Fibroblast of the aortic adventitia (primary cell): ENCODE measurements at regions not wholly inside any gene's neighbourhood (a gene's known extent, or its start where the extent isn't known, plus 50 kb on each side); places are given as distances from the start of the nearest gene placed in this dataset.
A peak's percentile ranks its signal among the peaks of the same experiment; 100 is the strongest.

ENCODE experiments used
- DNase-seq: peaks from one replicate; pipeline ENCODE4 v3.0.0-alpha.2; 2010; ENCODE audit warnings: low read depth
- H3K4me3 ChIP-seq: 2 replicates; pipeline ENCODE4 v1.5.1; 2011; ENCODE audit warnings: low read depth, mild to moderate bottlenecking, control low read depth, low read length, moderate library complexity
- CTCF ChIP-seq: IDR thresholded peaks from 2 replicates; pipeline ENCODE4 v1.5.1; 2011; ENCODE audit warnings: mild to moderate bottlenecking, low read length, control low read depth, inconsistent platforms; ENCODE audit not compliant: insufficient read depth

DNA sequence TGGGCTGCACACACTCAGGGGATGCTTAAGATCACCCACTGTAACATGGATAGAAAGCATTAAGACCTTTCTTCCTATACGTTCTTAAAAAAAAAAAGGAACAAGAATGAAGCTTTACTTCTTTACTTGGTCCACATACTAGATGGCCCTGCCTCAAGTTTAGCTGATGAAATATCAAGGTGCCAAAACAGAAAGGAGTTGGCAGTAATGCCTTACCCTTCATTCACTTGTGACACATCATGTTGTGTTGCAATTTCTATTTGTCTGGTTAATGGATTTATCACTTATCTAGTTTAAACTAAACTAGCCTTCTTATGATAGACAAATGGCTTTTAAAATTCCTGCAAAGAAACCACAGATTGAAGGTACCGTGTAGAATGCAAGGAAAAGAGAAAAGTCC, 720.3 kb downstream of the CCSER2 start:
- no peak for TF ChIP-seq CTCF
- no peak for DNase-seq
- H3K4me3 ChIP-seq = no peak overlapping the region

GRCh38 chr10:85060944-85061343, 732.6 kb downstream of the CCSER2 start:
- no peak for TF ChIP-seq CTCF
- H3K4me3 ChIP-seq = no peak overlapping the region
- no peak for DNase-seq

- DNase-seq = no peak
- no peak for TF ChIP-seq CTCF
- H3K4me3 ChIP-seq = no peak overlapping the region
These were observed 733.0 kb downstream of the CCSER2 start for GRCh38 chr10:85061401-85061800.

DNA sequence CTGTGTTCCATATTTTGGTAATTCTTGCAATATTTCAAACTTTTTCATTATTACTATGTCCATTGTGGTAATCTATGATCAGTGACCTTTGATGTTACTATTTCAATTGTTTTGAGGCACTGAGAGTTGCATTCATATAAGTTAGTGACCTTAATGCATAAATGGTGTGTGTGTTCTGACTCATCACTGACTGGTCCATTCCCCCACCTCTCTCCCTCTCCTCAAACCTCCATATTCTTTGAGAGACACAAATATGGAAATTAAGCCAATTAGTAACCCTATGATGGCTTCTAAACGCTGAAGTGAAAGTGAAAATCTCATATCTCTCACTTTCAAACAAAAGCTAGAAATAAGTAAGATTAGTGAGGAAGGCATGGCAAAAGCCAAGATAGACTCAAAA, 739.6 kb downstream of the CCSER2 start:
- no peak for DNase-seq
- no peak for TF ChIP-seq CTCF
- H3K4me3 ChIP-seq = no peak overlapping the region

DNA sequence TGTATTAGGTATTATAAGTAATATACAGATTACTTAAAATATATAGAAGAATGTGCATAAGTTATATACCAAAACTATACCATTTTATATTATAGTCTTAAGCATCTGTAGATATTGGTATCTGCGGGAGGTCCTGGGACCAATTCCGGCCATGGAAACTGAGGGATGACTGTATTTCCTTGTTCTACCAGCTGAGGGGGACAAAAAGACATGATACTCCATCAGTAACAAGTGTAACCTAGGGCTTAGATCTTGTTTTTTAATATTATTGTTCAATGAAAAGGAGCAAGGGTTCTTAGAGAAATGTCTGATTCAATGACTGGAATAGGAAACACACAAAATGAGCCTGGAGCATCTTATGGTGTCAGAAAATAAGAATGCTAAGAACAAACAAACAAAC, 752.5 kb downstream of the CCSER2 start:
- TF ChIP-seq CTCF = no peak

GRCh38 chr10:85098835-85099521, 770.6 kb downstream of the CCSER2 start:
- TF ChIP-seq CTCF = no peak
- no peak overlapping the region for H3K4me3 ChIP-seq
- DNase-seq = peak; percentile 0

More for the DNA sequence above, 752.5 kb downstream of the CCSER2 start:
- no peak for DNase-seq
- no peak overlapping the region for H3K4me3 ChIP-seq

DNA sequence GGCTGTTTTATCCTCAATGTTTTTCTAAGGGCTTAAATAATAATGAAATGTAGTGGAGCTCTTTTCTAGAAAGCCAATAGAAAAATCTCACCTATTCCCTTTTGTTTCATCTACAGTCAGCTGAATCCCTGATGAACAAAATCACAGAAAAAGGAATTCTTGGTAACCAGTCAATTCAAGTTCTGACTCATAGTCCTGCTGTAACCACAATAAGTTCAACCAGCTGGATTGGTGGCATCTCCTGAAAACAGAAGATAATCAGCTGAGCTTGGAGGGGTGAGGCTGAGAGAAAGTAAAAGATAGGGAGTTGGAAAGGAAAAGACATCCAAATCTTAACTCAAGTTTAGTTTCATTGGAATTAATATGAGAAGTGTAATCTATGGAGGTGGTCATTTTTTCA, 772.1 kb downstream of the CCSER2 start:
- no peak for TF ChIP-seq CTCF
- DNase-seq = no peak
- H3K4me3 ChIP-seq = no peak overlapping the region
